ENCODE measurements at regions not wholly inside any gene's neighbourhood (a gene's known extent, or its start where the extent isn't known, plus 50 kb on each side); places are given as distances from the start of the nearest gene placed in this dataset.

DNA sequence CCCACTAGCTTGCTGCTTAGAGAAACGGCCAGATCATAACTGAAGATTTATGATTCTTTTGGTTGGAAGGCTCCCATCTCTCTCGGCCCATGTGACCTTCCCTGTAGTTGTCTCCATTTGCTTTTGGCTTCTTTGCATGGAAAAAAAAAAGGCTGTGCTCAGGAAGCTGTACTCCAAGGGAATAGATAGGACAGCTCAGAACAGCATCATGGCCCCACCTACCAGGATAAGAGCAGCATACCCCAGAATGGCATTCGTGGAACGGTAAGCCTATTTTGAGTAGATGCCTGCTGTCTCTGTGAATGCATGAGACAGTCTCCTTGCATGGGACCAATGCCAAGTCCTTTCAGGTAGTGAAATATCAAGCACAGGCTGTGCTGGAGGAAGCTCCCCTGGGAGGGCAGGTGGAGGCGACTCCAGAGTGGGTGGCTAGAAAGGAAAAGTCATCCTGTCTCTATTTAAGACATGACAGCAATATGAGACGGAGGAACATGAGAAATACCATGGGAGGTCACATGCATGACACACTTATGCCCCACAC is 94.1 kb upstream of the AMOTL1 start:
- Histone ChIP-seq H3K27ac (ENCODE audit: low read depth, low read length) (no peak overlapping the region), H3K9ac (ENCODE audit: low read length) (no peak overlapping the region), H3K4me1 (ENCODE audit: control insufficient read depth in 1 of 2, insufficient read depth in 2 of 2, low read length in 2 of 2) (peaks cover 0 to 10% of the 10 kb centered on the region in 2 experiments; a peak in 1 of 4 replicates), H3K4me3 (replicated peaks in 1 of 2; ENCODE audit: low read depth in 1 of 2, low read length in 2 of 2) (no peak overlapping the region), H3K79me2 (ENCODE audit: insufficient read depth, low read length) (no peaks in the 10 kb centered on the region), H3K9me2 (ENCODE audit: insufficient read depth) (no peaks in the 10 kb centered on the region), H4K20me1 (ENCODE audit: insufficient read depth) (no peaks in the 10 kb centered on the region), H3K4me2 (ENCODE audit: low read length) (no peak overlapping the region), H3K9me3 (ENCODE audit: control insufficient read depth in 1 of 2, insufficient read depth in 1 of 2, low read depth in 1 of 2, low read length in 2 of 2) (no peaks in the 10 kb centered on the region), H3K36me3 (ENCODE audit: control insufficient read depth in 1 of 2, insufficient read depth in 2 of 2, low read length in 2 of 2) (no peaks in the 10 kb centered on the region), H2AFZ (ENCODE audit: low read depth, low read length, poor library complexity, severe bottlenecking) (no peak overlapping the region), H3K27me3 (ENCODE audit: insufficient read depth, low read length) (no peaks in the 10 kb centered on the region)
- no TSS peak for BruUV-seq (replicated peaks)
- RAD21 ChIA-PET (ENCODE audit: low non-redundant PET in 1 of 2, low total read pairs in 2 of 2, uncharacterized antibody in 2 of 2, unreplicated experiment in 2 of 2), result no interaction called here
- CTCF ChIA-PET, result no interaction called here
- POLR2A ChIA-PET, result no interaction called here
- intact Hi-C loops (cut with micrococcal nuclease), result no loop called here
- no peak for ATAC-seq
- DNase-seq (ENCODE audit: low read depth, low spot score), result no peak
- no peak for TF ChIP-seq EZH2 (IDR thresholded peaks at IDR 0.05)

GRCh38 chr11:94675239-94675638 is 92.9 kb upstream of the AMOTL1 start:
- H3K9me3 ChIP-seq (ENCODE audit: control insufficient read depth in 1 of 2, insufficient read depth in 1 of 2, low read depth in 1 of 2, low read length in 2 of 2), result no peaks in the 10 kb centered on the region
- TF ChIP-seq, protein P1, sequence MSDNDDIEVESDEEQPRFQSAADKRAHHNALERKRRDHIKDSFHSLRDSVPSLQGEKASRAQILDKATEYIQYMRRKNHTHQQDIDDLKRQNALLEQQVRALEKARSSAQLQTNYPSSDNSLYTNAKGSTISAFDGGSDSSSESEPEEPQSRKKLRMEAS (IDR thresholded peaks at IDR 0.05), result no peak
- no peak for TF ChIP-seq YY1 (IDR thresholded peaks at IDR 0.05; ENCODE audit: extremely low read depth, insufficient replicate concordance, low read depth, low read length)
- TF ChIP-seq JUND (IDR thresholded peaks at IDR 0.05), result no peak
- no peak for TF ChIP-seq ZFX (IDR thresholded peaks at IDR 0.05)
- TF ChIP-seq TCF7L2 (IDR thresholded peaks at IDR 0.05; ENCODE audit: borderline replicate concordance, extremely low read depth, insufficient read depth, insufficient read length), result no peak
- TF ChIP-seq RAD21 (IDR thresholded peaks at IDR 0.05; ENCODE audit: low read depth), result no peak
- TF ChIP-seq POLR2AphosphoS5 (IDR thresholded peaks at IDR 0.05; ENCODE audit: low read depth, low read length), result no peak
- TF ChIP-seq SRF (IDR thresholded peaks at IDR 0.05; ENCODE audit: low read depth), result no peak
- TF ChIP-seq SP1 (IDR thresholded peaks at IDR 0.05; ENCODE audit: low read depth), result no peak
- TF ChIP-seq CBX3 (IDR thresholded peaks at IDR 0.05; ENCODE audit: low read depth), result no peak
- no peak for TF ChIP-seq EZH2phosphoT487 (IDR thresholded peaks at IDR 0.05; ENCODE audit: borderline replicate concordance)
- TF ChIP-seq, protein P2, sequence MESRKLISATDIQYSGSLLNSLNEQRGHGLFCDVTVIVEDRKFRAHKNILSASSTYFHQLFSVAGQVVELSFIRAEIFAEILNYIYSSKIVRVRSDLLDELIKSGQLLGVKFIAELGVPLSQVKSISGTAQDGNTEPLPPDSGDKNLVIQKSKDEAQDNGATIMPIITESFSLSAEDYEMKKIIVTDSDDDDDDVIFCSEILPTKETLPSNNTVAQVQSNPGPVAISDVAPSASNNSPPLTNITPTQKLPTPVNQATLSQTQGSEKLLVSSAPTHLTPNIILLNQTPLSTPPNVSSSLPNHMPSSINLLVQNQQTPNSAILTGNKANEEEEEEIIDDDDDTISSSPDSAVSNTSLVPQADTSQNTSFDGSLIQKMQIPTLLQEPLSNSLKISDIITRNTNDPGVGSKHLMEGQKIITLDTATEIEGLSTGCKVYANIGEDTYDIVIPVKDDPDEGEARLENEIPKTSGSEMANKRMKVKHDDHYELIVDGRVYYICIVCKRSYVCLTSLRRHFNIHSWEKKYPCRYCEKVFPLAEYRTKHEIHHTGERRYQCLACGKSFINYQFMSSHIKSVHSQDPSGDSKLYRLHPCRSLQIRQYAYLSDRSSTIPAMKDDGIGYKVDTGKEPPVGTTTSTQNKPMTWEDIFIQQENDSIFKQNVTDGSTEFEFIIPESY (IDR thresholded peaks at IDR 0.05; ENCODE audit: extremely low read depth, insufficient replicate concordance, low read length), result no peak
- TF ChIP-seq FOSL1 (IDR thresholded peaks at IDR 0.05; ENCODE audit: low read depth), result no peak
- TF ChIP-seq, protein P3, sequence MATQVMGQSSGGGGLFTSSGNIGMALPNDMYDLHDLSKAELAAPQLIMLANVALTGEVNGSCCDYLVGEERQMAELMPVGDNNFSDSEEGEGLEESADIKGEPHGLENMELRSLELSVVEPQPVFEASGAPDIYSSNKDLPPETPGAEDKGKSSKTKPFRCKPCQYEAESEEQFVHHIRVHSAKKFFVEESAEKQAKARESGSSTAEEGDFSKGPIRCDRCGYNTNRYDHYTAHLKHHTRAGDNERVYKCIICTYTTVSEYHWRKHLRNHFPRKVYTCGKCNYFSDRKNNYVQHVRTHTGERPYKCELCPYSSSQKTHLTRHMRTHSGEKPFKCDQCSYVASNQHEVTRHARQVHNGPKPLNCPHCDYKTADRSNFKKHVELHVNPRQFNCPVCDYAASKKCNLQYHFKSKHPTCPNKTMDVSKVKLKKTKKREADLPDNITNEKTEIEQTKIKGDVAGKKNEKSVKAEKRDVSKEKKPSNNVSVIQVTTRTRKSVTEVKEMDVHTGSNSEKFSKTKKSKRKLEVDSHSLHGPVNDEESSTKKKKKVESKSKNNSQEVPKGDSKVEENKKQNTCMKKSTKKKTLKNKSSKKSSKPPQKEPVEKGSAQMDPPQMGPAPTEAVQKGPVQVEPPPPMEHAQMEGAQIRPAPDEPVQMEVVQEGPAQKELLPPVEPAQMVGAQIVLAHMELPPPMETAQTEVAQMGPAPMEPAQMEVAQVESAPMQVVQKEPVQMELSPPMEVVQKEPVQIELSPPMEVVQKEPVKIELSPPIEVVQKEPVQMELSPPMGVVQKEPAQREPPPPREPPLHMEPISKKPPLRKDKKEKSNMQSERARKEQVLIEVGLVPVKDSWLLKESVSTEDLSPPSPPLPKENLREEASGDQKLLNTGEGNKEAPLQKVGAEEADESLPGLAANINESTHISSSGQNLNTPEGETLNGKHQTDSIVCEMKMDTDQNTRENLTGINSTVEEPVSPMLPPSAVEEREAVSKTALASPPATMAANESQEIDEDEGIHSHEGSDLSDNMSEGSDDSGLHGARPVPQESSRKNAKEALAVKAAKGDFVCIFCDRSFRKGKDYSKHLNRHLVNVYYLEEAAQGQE (IDR thresholded peaks at IDR 0.05; ENCODE audit: low read depth), result no peak
- TF ChIP-seq CEBPB (IDR thresholded peaks at IDR 0.05; ENCODE audit: low read depth), result no peak
- H3K4me3 ChIP-seq (replicated peaks in 1 of 2; ENCODE audit: low read depth in 1 of 2, low read length in 2 of 2), result no peak overlapping the region
- POLR2A ChIA-PET, result no interaction called here
- CTCF ChIA-PET, result no interaction called here
- no TSS peak for BruUV-seq (replicated peaks)
- no peak overlapping the region for H3K4me2 ChIP-seq (ENCODE audit: low read length)
- H3K9me2 ChIP-seq (ENCODE audit: insufficient read depth), result no peaks in the 10 kb centered on the region
- intact Hi-C loops (cut with micrococcal nuclease), result no loop called here
- H3K27ac ChIP-seq (ENCODE audit: low read depth, low read length), result no peak overlapping the region
- DNase-seq (ENCODE audit: low read depth, low spot score) (no peak), ATAC-seq (no peak)
- no peak overlapping the region for H3K9ac ChIP-seq (ENCODE audit: low read length)
- no peaks in the 10 kb centered on the region for H3K79me2 ChIP-seq (ENCODE audit: insufficient read depth, low read length)
- no peak overlapping the region for H2AFZ ChIP-seq (ENCODE audit: low read depth, low read length, poor library complexity, severe bottlenecking)
- H3K4me1 ChIP-seq (ENCODE audit: control insufficient read depth in 1 of 2, insufficient read depth in 2 of 2, low read length in 2 of 2), result peaks cover 0 to 10% of the 10 kb centered on the region in 2 experiments; a peak in 1 of 4 replicates
- no peaks in the 10 kb centered on the region for H4K20me1 ChIP-seq (ENCODE audit: insufficient read depth)
- no peaks in the 10 kb centered on the region for H3K27me3 ChIP-seq (ENCODE audit: insufficient read depth, low read length)
- no peaks in the 10 kb centered on the region for H3K36me3 ChIP-seq (ENCODE audit: control insufficient read depth in 1 of 2, insufficient read depth in 2 of 2, low read length in 2 of 2)
- RAD21 ChIA-PET (ENCODE audit: low non-redundant PET in 1 of 2, low total read pairs in 2 of 2, uncharacterized antibody in 2 of 2, unreplicated experiment in 2 of 2), result no interaction called here

All from HCT116 (cell line).